CD1c-positive myeloid dendritic cell (primary cell): ENCODE measurements at regions not wholly inside any gene's neighbourhood (a gene's known extent, or its start where the extent isn't known, plus 50 kb on each side); places are given as distances from the start of the nearest gene placed in this dataset.

Source experiments
- DNase-seq: peaks from one replicate; pipeline ENCODE4 v3.0.0-alpha.2; 2016; ENCODE audit errors: extremely low spot score

DNA sequence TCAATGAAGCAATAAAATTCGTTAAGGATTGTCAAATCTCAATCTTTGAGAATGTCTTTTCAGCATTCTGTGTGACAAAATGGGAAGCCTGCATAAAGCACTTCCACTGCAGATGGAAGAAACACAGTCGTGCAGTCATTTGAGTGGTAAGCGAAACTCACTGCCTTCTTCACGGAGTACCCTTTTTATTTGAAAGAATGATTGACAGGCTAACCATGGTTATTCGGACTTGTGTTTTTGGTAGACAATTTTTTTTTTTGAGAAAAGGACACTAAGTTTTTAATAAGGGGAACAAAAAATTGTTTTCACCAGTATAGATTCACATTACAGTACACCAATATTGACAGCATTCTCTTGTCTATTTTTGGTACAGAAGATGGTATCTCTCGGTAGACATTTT is 86.9 kb upstream of the MSX1 start:
- no peak for DNase-seq

DNA sequence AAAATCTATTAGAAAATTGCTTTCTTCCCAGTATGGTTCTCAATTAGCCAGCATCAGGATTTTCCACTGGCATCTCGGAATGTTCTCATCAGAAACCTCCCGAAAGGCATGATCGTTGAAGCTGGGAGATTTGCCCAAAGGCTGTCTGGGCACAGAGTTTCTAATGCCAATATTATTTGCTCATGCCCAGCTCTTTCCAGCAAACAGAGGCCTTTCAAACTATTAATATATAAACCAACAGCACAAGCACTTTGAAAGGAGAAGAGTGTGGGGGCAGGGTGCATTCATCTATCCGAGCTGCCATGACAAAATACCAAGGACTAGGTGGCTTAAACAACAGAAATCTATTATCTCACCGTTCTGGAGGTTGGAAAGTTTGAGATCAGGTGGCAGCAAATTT is 88.3 kb upstream of the MSX1 start:
- DNase-seq: no peak

DNA sequence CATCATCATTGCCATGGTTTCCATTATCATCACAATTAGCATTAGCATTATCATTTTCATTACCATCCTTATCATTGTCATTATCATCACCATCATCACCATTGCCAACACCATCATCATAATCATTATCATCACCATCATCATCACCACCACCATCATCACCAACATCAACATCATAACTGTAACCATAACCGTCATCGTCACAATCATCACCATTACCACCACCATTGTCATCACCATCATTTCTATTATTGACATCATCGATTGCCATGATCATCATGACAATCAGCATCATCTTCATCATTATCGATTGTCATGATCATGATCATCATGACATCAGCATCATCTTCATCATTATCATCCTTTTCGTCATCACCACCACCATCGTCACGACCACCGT is 88.9 kb upstream of the MSX1 start:
- DNase-seq: no peak

DNA sequence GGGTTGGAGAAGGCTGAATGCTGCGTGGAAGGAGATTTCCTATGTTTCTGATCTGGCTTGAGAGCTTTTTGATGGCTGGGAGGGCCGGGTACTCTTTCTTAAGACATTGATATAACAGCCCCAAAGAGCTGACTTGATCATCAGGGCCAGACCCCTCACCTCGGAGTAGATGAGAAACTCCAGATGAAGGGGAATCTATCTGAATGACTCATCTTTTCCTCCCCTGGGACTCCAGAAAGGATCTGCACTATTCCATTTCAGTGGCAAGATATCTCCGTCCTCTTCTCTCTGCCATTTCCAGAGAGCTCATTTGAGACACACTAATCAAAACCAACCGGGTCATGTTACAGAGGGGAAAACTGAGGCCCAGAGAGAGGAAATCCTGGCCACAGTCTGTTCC is 92.9 kb upstream of the MSX1 start:
- no peak for DNase-seq

DNA sequence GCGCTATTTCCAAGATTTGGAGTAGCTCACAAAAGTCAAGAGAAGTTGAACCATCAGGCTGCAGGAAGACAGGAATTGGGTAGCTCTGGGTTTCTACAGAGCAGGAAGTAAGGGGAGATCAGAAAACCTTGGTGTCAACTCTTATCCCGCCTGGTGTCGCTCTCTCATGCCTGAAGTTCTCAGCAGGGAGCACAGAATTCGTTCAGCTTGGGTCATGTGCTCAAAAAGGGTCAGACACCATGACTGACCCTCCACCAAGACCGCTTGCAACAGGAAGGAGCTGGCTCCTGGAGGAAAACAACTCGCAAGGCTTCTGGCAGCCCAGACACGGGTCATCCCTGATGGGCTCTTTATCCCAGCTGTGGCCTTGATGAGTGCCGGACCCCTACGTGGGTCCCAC is 93.7 kb upstream of the MSX1 start:
- DNase-seq: no peak

DNA sequence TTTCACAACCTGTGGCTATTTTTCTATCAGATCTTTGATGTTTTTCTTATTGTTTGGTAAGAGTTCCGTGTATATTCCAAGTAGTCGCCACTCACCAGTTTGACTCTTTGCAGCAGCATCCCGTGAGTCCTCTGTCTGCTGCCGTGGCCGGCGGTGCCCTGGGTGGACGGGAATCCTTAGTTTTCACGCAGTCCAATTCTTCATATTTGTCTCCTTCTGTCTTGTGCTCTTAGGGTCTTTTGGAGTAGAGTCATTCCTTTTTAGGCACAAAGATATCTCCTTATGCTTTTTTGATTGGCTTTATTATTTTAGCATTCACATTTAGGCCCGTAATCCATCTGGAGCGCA is 94.9 kb upstream of the MSX1 start:
- no peak for DNase-seq

DNA sequence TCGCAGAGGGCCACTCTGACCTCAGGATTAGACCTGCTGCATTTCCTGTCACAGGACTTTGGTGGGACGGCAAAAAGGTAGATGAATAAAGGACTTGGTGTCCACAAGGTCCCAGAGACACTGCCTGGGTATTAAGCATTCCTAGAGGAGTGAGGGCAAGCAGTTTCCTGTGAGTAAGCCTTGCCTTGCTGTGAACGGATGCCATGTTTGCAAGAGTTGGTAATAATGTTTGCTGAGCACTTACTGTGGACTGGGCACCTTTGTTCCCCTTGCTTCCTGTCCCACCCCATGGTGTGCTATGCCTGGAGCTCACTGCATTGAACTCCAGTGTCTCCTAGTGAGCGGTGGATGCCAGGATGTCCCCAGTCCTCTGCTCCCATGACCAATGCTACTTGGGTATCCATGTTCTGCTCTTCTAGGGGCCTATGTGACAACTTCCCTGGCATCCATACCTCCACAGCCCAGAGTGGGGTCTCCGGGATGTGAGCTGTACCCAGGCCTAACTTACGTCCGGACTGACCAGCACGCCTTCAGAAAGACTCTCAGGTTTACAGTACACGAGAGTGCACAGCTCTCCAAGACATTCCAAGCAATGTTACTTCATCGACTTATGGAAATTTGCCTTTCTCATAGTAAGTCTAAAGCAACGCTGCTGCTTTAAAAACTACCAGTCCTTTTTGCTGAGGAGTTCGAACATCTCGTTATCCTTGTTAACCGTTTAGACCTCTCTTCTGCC is 95.5 kb upstream of the MSX1 start:
- no peak for DNase-seq

DNA sequence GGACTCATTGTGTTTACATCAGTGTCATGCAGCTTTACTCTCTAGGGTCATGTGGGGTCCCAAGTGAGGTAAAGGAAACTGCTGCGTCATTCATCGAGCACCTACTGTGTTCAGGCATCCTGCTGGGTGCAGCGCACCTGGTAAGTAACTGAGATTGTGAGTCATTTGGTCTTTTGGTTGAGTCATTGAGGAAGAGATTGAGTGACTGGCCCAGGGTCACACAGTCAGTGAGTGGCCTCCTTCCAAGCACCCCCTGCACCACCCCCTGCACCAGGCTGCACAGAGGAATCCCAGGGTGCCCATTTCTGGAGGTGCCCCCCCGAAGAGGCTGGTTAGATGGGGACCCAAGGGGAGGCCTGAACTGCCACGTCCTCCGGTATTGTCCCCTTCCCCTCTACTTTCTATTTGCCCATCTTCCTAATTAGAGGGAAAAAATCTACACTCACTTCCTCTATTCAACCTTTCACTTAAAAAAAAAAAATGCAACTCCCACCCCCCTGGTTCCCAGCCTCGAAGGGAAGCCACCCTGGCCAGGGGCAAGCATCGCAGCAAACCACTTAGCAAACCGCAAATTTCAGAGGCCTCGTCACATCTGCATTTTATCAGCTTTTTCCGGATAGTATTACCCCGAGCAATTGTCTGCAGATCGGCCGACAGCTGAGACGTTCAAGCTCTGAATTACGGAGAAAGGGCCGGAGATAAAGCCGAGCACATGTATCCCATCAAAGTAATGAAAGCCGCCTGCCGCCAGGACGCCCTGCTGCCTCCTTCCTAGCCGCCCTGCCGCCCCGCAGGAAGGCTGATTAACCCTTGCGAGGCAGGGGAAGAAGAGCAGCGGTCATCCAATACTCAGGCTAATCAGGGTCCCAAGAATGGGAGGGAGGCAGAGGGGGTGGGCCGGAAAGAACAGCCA is 96.3 kb upstream of the MSX1 start:
- no peak for DNase-seq

DNA sequence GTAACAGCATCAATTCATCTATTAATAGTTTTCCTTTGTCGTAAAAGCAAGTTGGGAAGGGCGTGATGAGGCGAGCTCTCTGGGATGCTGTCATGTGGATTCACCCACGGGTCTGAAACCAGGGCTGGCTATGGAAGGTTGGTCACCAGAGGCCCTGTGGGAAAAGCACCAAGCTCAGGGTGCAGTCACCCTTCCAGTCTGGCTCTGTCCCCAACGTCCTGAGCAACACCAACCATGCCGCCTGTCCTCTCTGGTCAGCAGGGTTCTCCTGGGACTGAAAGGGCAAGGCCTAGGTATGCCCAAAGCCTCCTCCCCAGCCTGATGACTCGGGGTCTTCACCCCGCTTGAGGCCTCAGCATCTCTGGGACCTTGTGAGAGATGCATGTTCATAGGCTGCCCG is 97.2 kb upstream of the MSX1 start:
- DNase-seq: no peak

DNA sequence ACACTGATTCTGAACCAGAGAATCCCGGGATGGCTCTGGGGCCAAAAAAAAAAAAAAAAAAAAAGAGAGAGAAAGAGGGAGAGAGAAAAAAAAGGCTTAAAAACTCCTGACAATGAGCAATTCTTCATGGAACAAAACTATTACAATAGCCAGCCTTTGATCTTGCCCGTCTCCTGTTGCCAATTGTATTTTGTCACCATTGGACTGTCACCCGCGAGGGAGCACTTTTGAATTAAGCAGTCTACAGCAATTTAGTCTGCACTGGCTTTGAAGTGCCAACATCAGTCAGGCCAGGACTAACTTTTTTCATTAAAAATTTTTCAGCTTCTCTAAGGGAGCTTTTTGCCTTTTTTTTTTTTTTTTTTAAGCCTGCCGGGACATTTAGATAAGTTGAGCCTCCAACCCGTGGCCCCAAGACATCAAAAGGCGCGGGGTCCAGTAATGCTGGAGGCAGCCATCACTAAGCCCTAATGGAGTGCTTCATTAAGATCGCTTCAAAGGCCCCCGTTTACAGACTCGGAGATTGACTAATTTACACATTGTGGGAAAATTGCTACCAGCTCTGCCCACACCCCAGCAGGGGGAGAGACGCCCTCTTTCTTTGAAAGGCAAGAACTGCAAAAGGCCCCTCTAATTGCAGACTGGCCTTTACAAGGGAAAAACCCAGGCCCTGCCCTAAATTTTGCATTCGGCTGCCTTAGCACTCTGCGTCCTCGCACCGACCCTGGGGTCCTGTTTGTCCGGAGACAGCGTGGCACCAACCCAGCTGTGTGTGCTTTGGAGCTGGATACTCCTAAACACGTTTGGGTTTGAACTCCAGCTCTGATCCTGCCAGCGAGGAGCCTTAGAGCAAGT is 98.1 kb upstream of the MSX1 start:
- DNase-seq: no peak

DNA sequence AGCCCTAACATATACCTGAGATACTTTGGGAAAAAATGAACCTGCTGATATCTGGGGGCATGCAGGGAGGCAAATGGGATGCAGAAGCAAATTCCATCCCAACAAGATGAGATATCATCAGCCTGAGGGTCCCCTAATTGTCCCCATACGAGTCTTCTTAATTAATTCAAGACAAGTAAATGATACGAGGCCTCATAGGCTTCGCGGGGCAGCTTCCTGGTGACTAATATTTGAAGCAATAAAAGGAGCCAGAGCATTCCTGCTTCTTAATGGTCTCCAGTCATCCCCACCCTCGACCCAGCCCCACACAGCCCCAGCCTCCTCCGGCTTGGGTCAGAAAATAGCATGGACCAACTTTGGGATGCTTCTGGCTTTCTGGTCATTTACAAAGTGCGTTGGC is 99.6 kb upstream of the MSX1 start:
- DNase-seq: no peak

DNA sequence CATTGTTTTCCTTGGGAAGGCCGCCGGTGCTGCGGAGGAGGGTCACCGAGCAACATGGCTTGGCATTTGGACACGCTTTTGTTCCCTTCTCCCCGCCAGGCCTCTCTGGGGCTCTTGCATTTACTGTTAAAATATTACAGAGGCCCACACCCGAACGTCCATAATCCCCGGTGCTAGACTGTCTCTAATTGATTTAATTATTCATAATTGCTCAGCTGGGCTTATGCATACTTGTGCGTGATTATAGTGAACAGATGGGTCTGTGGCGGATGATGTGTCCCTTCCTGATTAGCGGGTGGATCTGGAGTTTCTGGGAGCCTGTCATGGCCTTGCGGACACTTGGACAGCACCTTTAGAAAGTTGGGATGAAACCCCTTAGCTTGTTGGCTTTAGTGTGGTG is 100.2 kb upstream of the MSX1 start:
- no peak for DNase-seq

DNA sequence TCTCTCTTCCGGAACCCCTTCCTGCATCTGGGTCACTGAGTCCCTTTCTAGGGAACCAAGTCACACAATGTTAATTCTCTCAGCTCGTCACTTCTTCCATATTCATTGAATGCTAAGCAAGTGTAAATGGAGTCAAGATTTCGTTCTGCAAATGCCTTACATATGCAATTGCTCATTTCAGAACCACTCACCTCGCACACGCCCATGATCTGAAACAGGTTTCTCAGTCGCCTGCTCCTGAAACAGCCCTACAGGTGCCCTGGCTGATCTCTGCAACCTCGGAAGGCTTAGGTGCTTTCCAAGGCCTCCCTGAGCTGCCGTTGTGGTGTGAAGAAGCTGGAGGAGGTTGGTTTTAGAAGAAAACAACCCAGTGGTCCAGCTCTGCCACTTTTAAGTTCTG is 100.8 kb upstream of the MSX1 start:
- no peak for DNase-seq

DNA sequence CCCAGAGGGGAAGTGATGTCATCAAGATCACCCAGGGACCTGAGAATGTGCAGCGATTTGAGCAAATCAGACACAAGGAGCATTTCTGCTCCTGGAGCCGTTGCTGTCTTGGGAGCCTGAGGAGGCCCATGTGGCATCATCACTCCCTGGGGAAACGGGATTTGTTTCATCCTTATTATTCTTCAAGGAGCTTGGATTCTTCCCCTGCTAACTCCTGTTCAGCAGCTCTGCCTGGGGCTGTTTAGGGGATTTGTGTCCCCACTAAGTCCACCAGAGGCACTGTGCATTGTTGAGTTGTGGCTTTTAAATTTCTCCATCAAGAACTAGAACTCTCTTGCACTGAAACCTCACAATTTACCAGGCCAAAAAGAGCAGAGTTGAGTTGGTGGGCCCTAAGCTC is 104.2 kb upstream of the MSX1 start:
- DNase-seq: no peak

DNA sequence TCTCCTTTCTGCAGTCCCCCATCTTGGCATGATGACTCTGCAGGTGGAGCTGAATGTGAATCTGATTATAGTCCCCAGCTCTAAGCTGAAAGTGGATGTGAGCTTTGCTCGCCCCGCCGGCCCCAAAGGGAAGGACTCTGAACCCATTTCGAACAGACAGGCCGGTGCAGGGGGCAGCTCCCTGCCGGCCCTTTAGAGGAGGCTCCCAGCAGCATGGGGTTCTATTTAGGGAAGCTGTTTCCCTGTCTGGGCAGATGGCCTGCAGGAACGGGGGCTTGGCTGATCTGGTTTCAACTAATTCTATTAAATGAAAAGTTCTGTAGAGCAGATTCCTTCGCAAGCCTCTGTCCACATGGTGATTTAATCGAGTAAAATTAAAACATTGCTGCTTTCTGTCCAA is 104.8 kb upstream of the MSX1 start:
- DNase-seq: no peak

DNA sequence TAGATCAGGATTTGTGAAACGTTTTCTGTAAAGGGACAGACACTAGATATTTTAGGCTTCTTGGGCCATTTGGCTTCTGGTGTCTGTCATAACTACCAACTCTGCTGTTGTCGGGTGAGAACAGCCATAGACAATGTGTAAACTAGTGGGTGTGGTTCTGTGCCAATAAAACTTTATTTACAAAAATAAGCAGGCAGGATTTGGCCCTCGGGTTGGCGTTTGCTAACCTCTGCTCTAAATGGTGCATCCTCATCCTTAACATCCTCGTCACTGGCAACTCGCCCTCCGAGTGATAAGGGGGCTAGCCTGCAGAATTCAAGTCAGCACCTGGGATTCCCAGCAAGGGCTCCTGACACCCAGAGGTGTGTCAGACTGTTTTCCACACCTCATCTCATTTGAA is 105.8 kb upstream of the MSX1 start:
- no peak for DNase-seq

DNA sequence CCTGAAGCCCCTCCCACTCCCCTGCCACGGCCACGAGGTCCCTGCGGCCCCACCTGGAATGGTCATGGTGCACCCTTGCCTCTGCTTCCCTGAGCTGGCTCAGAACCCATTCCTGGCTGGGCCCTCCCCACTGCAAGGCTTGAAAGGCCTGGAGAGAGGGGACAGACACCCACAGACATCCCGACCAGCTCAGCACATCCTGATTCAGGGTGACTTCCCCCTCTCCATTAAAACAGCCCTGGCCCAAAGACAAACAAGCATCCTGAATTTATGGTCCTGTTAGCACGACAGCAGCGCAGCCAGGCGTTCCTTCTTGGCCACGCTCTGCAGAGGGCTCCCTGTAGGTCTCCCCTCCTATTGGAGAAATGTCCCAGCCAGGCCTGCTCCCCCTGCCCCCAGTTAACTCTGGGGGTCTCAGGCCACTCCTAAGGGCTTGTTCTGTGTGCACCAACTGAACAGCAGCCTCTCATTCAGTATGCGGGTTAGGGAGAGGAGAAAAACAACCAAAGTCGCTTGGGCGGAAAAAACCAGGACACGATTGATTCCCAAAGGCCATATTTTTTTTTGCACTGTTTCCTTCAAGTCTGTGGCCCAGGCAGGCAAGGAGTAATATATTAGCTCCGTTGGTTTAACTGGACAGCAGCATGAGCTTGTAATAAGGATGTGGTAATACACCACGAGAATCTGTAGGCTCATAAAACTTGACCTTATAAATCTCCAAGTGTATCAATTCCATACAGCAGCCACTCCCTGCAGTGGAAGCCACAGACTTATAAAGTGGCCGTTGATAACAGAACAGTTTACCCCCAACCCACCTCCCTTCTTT is 106.7 kb upstream of the MSX1 start:
- no peak for DNase-seq

DNA sequence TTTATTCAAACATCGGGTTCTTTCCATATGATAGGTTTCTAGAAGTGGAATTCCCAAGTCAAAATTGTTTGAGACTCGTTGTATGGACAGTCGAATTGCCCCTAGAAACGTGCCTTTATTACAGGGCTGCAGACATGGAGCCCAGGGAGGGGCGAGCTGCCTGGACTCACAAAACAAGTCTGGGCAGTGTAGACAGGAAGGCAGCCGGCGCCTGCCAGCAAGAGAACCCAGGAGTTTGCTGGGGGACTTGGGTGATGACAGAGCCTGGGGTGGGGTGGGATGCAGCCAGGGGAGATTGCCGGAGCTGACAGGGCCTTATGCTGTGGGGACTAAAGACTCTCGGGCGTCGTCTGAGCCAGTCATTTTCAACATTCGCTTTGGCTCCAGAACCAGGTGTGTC is 107.4 kb upstream of the MSX1 start:
- no peak for DNase-seq

DNA sequence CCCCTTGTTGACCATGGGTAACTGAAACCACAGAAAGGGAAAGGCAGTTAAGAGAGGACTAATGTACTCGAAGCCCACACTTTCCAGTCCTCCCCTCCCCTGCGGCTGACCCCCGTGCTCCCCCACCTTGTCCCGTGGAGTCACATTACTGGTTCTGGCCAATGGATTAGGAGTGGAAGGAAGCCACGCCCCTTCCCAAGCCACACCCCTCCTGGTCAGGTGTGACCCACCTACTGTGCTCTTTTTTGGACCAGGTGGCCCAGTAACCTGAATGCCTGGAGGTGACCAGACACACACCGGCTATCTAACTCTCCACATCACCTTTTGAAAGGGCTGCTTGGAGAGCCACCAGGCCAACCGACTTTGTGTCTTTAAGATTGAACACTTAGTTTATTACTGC is 109.3 kb upstream of the MSX1 start:
- DNase-seq: no peak

DNA sequence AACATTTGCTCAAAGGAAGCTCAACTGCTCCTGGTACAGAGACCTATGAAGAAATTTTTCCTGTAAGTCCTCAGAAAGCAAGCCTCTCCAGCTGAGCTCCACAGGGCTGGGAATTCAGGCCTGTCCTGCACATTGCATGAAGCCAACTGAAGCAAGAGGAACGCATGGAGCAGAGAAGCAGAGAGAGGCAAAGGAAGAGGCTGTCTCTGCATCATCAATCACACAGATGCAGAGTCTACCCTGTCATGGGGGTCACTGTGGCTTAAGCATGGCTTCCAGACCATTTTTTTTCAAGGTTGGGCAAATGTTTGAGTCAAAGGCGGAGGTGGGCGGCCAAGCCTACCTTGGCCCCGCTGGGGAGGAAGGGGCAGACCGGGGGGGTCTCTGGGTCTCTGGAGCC is 110.3 kb upstream of the MSX1 start:
- no peak for DNase-seq

DNA sequence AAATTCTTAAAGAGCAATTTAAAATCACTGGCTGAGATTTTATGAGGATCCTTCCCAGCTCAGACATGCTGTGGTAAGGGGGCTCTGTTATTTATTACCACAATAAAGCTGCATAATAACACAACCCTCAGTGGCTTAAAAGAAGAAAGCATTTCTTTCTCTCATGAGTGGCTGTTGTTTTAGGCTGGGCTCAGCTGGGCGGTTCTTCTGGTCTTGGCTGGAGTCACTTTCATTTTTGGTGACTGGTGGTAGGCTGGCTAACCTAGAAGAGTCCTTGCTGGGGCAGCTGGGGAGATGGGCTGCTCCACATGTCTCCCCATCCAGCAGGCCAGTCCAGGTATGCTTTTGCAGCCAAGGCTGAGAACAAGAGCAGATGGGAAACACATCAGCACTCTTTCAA is 113.0 kb upstream of the MSX1 start:
- DNase-seq: no peak

DNA sequence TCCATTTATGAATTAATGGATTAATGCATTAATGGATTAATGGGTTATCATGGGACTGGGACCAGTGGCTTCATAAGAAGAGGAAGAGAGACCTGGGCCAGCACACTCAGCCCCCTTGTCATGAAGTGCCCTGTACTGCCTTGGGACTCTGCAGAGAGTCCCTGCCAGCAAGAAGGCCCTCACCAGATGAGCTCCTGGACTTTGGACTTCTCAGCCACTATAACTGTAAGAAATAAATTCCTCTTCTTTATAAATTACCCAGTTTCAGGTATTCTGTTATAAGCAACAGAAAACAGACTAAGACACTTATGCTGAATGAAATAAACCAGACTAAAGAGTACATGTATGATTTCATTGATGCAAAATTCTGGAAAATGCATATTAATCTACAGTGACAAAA is 119.4 kb upstream of the MSX1 start:
- DNase-seq: no peak
